ENCODE measurements at regions not wholly inside any gene's neighbourhood (a gene's known extent, or its start where the extent isn't known, plus 50 kb on each side); places are given as distances from the start of the nearest gene placed in this dataset.

DNA sequence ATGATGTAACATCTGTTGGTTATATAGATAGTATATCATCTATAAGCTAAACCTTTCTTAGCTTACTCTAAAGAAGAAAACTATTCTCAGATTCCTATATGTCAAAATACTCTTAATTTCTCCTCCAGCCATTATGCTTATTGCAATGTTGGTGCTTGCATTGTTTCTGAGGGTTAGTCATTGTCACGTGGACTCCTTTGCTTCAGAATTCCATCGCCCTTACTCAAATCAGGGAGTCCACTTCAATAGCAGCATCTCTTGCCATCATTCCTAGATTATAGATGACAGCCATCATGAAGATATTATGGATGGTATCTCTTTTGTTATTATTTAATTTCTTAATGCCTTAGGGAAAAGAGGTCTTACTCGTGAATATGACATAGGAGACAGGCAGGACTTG lies 776.1 kb downstream of the TENT5A start:
- DNase-seq (ENCODE audit: low read depth), result no peak
- H3K36me3 ChIP-seq (ENCODE audit: control insufficient read depth, insufficient read depth, low read length), result no peaks in the 10 kb centered on the region
- TF ChIP-seq, protein P1, sequence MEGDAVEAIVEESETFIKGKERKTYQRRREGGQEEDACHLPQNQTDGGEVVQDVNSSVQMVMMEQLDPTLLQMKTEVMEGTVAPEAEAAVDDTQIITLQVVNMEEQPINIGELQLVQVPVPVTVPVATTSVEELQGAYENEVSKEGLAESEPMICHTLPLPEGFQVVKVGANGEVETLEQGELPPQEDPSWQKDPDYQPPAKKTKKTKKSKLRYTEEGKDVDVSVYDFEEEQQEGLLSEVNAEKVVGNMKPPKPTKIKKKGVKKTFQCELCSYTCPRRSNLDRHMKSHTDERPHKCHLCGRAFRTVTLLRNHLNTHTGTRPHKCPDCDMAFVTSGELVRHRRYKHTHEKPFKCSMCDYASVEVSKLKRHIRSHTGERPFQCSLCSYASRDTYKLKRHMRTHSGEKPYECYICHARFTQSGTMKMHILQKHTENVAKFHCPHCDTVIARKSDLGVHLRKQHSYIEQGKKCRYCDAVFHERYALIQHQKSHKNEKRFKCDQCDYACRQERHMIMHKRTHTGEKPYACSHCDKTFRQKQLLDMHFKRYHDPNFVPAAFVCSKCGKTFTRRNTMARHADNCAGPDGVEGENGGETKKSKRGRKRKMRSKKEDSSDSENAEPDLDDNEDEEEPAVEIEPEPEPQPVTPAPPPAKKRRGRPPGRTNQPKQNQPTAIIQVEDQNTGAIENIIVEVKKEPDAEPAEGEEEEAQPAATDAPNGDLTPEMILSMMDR (IDR thresholded peaks at IDR 0.05; ENCODE audit: insufficient read depth, low read length, poor library complexity, severe bottlenecking), result no peak
- no peak overlapping the region for H3K4me3 ChIP-seq (ENCODE audit: low read depth, low read length)
- H3K27me3 ChIP-seq (ENCODE audit: control insufficient read depth, insufficient read depth, low read length), result no peaks in the 10 kb centered on the region

DNA sequence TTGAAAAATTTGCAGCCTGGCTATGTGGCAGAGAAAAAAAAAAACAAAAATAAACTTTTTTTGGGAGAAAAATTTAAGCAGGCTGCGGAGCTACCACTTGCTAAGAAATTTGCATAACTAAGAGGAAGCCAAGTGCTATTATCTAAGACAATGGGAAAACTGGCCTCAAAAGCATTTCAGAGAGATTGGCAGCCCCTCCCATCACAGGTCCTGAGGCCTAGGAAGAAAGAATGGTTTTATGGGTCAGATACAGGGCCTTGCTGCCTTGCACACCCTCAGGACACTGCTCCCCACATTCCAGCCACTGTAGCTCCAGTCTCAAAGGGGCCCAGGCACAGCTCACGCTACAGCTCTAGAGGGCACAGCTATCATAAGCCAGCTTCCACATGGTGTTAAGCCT lies 777.9 kb downstream of the TENT5A start:
- no peak for DNase-seq (ENCODE audit: low read depth)
- Histone ChIP-seq H3K4me3 (ENCODE audit: low read depth, low read length) (no peak overlapping the region), H3K27me3 (ENCODE audit: control insufficient read depth, insufficient read depth, low read length) (no peaks in the 10 kb centered on the region), H3K36me3 (ENCODE audit: control insufficient read depth, insufficient read depth, low read length) (no peaks in the 10 kb centered on the region)
- TF ChIP-seq, protein P1 (IDR thresholded peaks at IDR 0.05; ENCODE audit: insufficient read depth, low read length, poor library complexity, severe bottlenecking), result no peak

DNA sequence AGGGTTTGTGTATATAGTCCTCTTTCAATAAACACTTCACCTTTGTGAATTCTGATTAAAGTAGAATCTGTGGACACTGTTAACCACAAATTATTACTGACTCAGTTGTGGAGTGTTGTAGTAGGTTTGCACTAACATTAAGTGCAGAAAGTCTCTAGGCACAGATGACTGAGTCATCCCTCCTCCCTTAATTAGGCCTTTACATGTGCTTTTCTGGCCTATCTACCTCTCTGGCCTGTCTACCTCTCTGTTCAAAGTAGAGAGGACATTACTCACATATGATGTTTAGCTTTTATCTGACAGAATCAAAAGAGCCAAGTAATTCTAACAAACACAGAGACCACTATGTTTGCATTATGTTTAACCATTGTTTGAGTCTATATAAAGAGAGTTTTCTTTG lies 783.0 kb downstream of the TENT5A start:
- H3K27me3 ChIP-seq (ENCODE audit: control insufficient read depth, insufficient read depth, low read length), result no peaks in the 10 kb centered on the region
- TF ChIP-seq, protein P1 (IDR thresholded peaks at IDR 0.05; ENCODE audit: insufficient read depth, low read length, poor library complexity, severe bottlenecking), result no peak
- no peak overlapping the region for H3K4me3 ChIP-seq (ENCODE audit: low read depth, low read length)
- DNase-seq (ENCODE audit: low read depth), result no peak
- no peaks in the 10 kb centered on the region for H3K36me3 ChIP-seq (ENCODE audit: control insufficient read depth, insufficient read depth, low read length)

DNA sequence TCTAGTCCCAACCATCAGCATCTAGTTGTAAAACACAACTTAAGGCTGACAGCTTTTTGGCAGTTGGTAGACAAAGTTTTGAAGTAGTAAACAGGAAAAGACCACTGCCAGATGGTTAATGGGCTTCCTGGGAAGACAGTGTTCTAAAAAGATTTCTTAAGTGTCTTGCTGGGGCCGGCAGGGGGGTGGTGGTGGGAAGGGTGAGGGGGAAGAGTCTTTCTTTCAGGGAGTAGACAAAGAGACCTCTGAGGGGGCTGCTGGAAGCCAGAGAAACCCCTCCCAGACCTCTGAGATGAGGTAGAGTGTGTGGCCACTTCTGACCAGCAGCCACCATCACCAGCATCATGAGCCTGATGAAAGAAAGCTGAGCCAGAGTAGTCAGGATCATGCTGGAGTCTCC lies 784.9 kb downstream of the TENT5A start:
- no peak overlapping the region for H3K4me3 ChIP-seq (ENCODE audit: low read depth, low read length)
- no peak for DNase-seq (ENCODE audit: low read depth)
- TF ChIP-seq, protein P1 (IDR thresholded peaks at IDR 0.05; ENCODE audit: insufficient read depth, low read length, poor library complexity, severe bottlenecking), result no peak
- no peaks in the 10 kb centered on the region for H3K27me3 ChIP-seq (ENCODE audit: control insufficient read depth, insufficient read depth, low read length)
- no peaks in the 10 kb centered on the region for H3K36me3 ChIP-seq (ENCODE audit: control insufficient read depth, insufficient read depth, low read length)

DNA sequence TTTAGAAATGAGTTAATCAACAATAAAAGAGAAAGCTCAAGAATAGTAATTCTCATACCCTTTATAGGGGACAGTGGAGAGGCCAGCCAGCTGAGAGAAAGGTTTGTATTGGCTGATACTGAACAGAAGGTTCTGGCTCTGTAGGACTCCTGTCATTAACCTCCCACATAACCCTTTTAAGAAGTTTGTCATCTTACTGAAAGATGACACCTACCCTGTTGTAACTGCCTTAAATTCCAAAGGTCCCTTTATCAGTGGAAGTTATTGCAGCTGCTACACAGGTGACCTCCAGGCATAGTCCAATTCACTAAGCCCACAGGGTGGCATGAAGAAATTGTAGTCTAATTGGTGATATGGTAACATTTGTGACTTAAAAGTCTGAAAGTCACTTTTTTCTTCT lies 790.1 kb downstream of the TENT5A start:
- DNase-seq (ENCODE audit: low read depth), result no peak
- TF ChIP-seq, protein P1 (IDR thresholded peaks at IDR 0.05; ENCODE audit: insufficient read depth, low read length, poor library complexity, severe bottlenecking), result no peak
- no peaks in the 10 kb centered on the region for H3K27me3 ChIP-seq (ENCODE audit: control insufficient read depth, insufficient read depth, low read length)
- H3K36me3 ChIP-seq (ENCODE audit: control insufficient read depth, insufficient read depth, low read length), result no peaks in the 10 kb centered on the region
- no peak overlapping the region for H3K4me3 ChIP-seq (ENCODE audit: low read depth, low read length)

DNA sequence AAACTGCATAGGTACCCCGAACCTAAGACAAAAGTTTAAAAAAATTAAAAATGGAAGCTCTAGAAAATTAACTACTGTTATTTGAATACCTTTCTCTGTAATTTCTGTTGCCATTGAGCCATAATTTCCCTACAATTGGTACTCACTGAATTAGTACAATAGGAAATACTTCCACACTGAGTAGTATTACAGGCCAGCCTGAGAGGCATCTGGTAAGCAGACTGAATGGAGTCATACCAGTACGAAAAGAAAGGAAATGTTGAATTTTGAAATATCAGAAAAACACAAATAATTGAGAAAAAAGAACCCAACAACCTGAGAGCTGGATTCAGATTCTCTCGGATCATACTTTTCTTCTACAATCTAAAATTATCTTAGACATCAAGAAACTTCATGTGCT lies 791.3 kb downstream of the TENT5A start:
- H3K36me3 ChIP-seq (ENCODE audit: control insufficient read depth, insufficient read depth, low read length), result no peaks in the 10 kb centered on the region
- no peak overlapping the region for H3K4me3 ChIP-seq (ENCODE audit: low read depth, low read length)
- DNase-seq (ENCODE audit: low read depth), result no peak
- TF ChIP-seq, protein P1 (IDR thresholded peaks at IDR 0.05; ENCODE audit: insufficient read depth, low read length, poor library complexity, severe bottlenecking), result no peak
- H3K27me3 ChIP-seq (ENCODE audit: control insufficient read depth, insufficient read depth, low read length), result no peaks in the 10 kb centered on the region
